Endometrial microvascular endothelial cells (primary cell): ENCODE measurements at regions not wholly inside any gene's neighbourhood (a gene's known extent, or its start where the extent isn't known, plus 50 kb on each side); places are given as distances from the start of the nearest gene placed in this dataset.

Experiments used
- in situ Hi-C: cut with HindIII; loops from 2 replicates; pipeline ENCODE4 v1.10.0; 2017; ENCODE audit warnings: low sequenced_read_pairs, low pct_unique_long_range_greater_than_20kb; ENCODE audit errors: inconsistent ontology term

- in situ Hi-C loops = no loop called here
Observed at GRCh38 chr4:128345650-128346049, 58.0 kb upstream of the PGRMC2 start.

GRCh38 chr4:128342762-128343161, 55.1 kb upstream of the PGRMC2 start:
- in situ Hi-C loops = no loop called here

DNA sequence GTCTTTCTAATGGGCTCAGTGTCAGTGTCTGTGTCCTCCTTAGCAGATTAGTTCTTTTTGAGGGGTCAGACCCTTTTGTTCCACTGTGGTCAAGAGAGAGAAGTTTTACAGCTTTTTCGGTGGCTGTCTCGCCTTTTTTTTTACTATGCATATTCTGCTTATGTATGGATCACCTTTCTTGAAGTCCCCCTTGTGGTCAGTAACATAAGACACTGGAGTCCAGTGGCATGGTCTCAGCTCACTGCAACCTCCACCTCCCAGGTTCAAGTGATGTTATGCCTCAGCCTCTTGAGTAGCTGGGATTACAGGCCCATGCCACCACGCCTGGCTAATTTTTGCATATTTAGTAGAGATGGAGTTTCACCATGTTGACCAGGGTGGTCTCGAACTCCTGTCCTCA, 54.0 kb upstream of the PGRMC2 start:
- in situ Hi-C loops = no loop called here

DNA sequence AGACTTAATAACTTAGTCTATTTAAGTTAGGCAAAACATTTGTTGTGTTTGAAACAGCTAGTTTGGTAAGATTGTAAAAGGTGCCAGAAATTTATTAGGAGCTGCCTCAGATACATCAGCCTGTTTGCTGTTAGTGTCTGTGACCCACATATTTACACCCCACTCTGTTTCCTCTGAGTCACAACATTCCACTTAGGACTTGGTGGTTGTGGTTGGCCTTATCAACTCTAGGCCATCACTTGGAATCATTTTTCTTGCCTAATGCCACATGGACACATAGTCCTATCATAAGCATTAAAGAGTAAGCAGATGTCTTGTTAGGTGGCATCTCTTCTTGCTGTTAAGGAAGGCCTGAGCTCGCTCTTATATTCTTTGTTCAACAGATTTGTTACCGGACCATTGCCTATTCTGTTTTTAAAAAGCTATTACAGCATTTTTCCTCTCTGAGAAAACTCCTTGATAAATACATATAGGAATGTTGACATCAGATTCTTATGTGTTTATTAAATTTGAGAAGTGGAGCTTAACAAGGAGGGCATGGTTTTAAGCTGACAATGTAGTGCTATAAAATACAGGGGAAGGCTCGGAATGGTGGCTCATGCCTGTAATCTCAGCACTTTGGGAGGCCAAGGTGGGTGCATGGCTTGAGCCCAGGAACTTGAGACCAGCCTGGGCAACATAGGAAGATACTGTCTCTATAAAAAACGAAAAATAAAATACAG, 51.2 kb upstream of the PGRMC2 start:
- in situ Hi-C loops = no loop called here

GRCh38 chr4:128337863-128338262, 50.2 kb upstream of the PGRMC2 start:
- in situ Hi-C loops = no loop called here
